RKO (cell line): ENCODE measurements at regions not wholly inside any gene's neighbourhood (a gene's known extent, or its start where the extent isn't known, plus 50 kb on each side); places are given as distances from the start of the nearest gene placed in this dataset.

Experiments
- DNase-seq: peaks from one replicate; pipeline ENCODE4 v3.0.0-alpha.2; 2016; ENCODE audit warnings: low spot score

DNA sequence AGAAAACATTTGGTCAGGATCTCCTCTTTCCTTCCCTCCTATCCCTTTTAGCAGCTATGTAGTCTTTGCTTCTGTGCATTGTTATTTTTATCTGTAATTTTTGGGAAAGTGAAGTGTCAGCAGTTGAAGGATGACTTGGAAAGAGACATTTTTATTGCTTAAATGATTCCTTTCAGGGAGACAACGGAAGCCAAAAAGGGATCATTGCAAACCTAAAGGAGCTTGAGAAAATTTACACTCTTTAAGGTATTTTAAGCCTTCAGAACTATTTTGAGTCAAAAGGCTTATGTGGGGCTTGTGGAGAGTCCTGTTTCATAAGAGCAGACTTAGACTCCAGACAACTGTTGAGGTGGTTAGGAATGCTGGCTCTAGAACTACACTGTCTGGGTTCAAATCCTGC, 281.6 kb downstream of the KIF4B start:
- no peak for DNase-seq

DNA sequence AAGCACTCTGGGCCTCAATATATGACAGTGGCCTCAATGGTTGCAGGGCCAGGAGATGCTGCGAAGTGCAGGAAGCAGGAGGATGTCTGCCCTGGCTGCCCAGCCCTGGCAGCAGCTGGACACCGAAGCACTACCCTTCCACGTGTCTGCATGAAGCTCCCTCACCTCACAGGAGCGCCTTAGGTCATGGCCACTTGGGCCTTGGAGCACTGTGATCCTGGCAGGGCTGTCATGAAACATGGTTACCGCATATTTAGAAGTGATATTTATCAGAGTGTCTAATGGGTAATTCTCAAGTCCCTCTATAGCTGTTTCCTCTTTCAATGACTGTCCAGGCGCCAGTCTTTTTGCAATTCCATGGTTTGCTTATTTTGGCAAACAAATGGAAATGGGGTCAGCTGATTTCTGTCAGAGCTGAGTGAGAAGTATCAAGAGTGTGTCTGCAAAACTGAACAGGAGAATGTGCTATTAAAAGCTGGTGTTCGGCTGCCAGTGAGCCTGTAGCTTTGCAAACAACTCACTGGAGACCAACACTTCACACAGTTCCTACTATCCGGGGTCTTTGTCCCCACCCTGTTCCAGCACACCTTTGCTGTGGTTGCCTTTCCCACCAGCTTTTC, 285.9 kb downstream of the KIF4B start:
- DNase-seq, result no peak

DNA sequence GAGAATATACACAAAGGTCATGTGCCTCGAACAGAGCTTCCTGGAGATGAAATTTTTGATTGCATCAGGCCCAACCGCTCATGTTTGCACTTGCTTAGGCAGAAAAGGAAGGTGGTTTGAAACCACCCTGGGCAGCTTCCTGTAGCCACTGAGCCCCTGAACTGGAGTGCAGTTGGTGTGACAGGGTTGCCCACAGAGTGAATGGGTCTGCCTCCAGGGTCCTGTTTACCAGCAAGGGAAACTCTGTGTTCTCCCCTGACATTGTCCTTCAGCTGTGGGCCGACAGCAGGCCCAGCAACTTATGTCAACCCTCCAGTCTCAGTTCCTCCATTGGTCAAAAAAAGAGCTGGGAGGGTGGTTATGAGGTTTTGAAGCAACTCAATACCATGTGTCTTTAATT, 289.6 kb downstream of the KIF4B start:
- no peak for DNase-seq

DNA sequence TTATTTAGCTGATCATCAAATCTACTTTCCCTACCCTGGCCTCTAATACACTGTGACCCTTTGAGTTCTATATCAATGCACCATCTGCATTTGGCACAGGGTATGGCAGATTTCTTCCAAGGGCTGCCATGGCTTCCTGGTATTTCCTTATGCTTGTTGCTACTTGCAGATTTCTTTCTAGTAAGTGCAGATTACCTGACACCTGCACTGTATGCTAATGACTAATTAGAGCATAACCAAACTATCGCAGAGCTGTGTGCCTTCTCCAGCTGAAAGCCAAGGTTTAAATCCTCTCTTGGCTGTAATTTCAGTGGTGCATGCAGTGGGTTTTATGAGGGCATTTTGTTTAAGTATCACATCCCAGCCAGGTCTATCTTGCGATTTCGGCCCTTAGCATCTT, 293.7 kb downstream of the KIF4B start:
- DNase-seq, result no peak

DNA sequence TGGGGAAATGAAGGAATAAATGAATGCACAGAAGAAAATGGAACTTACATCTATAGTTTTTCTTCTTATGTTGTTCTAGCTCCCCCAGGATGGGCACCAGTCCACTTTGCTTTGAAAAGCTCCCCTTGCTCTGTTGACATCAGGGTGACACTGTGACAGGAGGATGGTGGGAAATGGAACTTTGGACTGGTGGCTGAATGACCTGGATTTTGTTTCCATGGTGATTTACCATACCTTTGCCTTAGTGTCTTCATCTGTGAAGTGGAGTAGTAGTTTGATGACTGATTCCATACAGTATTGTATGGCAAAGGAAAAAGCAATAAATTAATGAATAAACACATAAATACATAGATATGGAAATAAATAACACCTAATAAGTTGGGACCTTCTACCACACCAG, 294.7 kb downstream of the KIF4B start:
- DNase-seq, result no peak

DNA sequence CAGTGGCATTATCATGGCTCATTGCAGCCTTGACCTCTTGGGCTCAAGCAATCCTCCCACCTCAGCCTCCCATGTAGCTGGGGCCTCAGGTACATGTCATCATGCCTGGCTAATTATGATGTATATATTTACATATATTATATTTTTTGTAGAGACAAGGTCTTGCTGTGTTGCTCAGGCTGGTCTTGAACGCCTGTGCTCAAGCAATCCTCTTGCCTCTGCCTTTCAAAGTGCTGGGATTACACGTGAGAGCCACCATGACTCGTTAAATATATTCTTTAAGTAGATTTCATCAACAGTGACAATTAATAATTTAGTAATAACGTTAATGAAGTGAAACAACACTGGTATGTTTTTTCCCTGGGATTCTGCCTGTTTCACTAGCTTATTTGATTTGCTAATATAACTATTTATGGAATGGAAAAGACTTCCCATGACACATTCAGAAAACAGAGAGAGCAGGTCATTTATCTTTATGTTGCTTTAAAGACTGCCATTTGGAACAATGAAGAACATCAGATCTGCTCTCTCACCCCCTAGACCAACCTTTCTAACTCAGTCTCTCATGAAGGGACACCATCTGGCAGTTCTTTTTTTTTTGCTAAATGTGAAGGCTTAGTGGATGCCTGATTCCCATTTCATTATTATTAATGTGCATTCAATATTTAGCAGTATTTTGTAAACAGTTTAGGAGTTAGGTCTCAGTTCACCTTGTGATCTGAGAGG, 295.6 kb downstream of the KIF4B start:
- no peak for DNase-seq

DNA sequence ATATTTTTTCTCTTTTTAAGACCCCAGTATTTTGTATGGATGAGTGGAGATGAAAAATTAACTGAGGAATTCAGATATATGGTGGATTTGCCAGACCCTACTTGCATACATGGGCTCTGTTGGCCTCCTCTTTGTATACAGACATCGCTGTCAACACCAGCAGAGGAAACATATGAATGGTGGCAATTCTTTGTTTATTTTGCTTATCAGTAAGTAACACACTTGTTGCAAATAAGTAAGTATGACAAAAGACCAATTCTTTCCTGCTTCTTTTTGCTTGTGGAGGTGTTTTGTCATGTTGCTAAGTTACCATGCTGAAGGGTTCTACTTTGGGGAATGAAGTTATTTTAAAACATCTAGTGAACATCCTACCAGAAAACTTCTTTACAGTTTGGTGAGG, 298.2 kb downstream of the KIF4B start:
- DNase-seq, result no peak

DNA sequence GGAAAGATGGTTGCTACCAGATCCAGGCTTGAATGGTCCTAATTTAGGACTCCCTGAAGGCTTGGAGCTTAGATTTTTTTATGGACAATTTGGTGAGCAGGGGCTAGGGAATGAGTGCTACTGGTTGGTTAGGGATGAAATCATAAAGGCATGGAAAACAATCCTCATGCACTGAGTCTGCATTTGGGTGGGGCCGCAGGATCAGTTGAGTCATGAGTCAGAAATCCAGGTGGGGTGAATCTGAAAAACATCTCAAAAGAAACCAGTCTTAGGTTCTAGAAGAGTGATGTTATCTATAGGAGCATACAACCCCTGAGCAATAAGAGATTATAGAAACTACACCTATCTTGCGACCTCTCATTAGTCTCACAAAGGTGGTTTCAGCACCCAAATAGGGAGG, 300.0 kb downstream of the KIF4B start:
- no peak for DNase-seq

DNA sequence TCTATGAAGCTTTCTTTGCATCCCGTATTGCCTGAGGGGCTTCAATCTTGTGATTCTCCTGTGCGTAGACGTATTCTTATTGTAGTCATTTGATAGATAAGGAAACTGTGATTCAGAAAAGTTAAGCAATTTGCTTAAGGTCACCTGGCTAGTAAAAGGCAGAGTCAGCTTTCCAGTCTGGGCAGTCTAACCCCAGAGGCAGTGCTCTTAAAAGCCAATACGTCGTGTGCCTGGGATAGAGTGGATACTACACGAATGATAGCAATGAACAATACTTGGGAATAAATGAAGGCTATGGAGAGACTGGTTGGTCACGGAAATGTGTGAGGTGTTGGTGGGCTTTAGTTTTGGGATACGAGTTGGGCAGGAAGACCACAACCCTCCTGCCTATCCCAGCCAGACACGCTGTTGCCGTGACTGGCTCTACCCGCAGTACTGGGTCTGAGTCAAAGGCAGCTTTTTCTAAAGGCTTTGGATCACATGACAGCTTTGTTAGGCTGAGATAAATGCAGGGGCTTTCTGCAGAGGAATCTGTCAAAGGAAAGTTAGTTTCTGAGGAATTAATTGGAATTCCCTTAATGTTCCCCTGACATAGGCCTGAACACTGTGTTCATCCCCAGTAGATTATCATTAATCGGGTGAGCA, 302.6 kb downstream of the KIF4B start:
- no peak for DNase-seq

DNA sequence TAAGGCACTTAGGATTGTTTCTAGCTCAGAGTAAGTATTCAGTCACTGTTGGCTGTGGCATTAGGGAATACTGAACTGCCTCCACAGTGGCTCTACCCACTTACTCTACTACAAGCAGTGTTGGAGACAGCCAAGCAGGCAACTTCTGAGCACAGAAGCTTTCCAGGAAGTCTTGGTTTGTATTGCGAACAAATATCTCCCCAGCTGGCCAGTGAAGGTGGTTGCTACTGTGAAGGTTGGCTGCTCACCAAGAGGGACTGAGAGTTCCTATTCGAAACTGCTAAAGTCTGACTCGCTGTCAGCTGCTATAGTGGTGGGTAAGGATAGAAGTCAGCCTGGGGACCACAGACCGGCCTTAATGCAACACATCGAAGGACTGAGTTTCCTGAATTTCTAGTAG, 319.1 kb downstream of the KIF4B start:
- DNase-seq, result no peak

DNA sequence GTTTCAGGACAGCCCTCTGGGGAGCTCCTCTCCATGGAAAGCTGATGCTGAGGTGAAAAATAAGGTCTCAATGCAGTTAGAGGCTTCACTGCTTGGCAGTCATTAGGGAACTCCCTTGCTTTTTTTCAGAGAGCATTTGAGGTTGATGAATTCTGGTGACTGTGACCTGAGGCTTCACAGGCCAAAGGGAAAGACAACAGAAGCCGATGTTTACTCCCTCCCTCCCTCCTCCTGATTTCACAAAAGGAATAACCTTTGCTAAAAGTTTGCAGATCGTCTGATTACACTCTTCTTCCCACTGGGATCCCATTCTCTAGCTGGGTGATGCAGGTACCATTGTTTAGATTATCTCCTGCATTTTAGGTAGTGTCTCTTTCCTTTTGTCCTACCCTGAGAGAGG, 329.4 kb downstream of the KIF4B start:
- DNase-seq, result no peak

DNA sequence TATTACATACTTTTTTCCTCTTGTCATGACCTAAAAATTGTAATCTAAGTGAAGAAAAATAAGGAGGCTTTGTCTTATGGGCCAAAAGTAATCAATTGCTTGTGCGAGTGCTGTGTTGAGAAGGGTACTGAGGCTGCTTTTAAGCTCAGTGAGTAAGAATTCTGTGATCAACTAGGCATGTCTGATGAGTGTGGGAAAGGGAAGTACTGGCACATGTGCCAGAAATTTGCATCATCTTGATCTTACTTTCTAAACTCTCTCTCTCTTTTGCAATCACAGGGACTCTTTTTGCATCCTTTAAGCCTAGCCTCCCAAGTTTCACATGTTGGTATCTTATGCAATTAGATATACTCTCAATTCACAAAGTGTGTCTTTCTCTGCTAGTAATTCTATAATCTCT, 329.9 kb downstream of the KIF4B start:
- DNase-seq, result no peak

DNA sequence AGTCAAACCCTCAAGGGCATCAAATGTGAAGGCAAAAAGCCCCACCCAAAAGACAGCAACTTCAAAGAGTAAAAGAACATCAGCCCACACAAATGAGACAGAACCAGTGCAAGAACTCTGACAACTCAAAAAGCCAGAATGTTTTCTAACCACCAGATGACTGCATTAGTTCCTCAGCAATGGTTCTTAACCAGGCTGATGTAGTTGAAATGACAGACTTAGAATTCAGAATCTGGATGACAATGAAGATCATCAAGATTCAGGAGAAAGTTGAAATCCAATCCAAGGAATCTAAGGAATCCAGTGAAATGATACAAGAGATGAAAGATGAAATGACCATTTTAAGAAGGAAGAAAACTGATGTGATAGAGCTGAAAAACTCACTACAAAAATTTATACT, 339.7 kb downstream of the KIF4B start:
- no peak for DNase-seq

DNA sequence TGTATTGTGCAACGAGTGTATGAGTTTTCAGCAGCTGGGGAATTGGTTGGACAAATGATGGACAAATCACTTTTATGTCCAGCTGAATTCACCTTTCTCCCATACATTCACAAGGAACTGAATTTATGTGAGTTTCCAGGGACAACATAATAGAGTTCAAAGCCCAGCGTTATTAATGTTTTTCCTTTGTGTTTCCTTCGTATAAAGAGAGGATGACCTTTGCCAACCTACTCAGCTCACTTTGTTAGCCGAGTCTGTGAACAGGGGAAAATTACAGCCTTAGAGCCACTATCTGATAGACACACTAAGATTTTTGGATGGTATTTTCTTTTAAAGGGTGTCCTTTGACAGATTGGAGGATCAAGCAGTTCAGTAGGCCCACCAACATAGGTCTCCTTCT, 352.5 kb downstream of the KIF4B start:
- no peak for DNase-seq

DNA sequence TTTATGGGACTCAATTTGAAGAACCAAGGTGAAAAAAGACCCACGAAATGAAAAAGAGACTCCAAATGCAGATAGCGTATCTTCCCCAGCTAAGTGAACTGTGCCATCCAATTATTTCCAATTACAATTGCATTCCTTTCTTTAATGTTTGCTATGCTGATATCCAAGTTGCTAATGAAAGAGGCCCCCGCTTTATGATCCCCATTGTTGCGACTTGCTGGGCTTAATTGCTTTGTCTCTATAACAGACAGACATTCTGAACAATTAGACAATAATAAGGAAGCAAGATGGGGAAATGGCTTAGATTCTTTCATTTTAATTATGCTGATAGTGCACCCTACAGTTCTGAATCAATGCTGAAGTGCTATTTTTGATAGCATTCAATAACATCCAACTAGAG, 354.3 kb downstream of the KIF4B start:
- DNase-seq, result no peak

DNA sequence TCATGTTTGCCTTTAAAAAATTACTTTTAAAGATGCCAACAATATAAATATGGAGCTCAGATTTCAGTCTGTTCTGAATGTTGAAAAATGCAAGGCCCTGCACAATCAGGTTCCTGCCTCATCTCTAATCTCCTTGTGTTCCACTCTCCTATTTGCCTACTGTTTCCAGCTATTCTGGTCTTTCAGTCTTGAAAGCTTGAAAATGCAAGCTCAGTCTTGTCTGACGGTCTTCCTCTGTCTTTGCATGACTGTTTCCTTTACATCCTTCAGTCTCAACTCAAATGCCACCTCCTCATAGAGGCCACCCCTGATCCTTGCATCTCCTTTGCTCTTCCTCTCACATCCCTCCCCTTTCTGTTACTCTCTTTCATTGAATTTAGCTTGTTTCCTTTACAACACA, 354.9 kb downstream of the KIF4B start:
- DNase-seq, result no peak

DNA sequence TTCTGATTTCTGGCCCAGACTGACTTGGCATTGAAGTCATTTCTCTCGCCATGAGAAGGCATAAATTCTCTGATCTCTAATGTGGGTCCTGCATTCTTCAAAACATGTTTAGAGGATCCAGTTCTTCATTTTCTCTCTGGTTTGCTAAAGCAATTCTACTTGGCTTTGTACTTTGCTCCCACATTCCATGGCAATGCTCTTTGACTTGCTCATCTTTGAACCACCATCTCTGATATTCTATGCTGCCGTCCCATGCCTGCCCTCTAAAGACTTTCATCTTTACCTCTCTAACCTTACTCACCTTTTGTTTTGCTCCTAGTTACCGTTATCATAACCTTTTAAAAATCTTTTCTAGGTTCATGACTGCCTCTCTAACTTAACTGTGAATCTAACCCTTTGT, 366.9 kb downstream of the KIF4B start:
- DNase-seq, result no peak

DNA sequence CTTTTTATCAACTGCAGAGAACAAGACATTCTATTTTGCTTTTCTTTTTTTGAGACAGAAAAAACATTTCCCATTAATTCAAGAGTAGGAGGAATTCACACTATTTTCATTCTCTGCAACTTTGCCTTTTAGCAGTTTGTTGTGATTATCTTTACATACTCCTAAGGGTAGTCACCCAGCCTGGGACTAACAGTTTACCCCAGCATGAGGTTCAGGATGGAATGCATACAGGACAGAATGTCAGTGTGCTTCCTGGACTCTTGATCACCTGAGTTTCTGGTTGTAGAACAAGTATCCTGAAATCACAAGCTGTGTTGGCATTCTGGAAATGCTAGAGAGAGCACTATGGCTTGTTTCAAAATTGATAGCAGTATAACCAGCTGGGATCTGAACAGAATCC, 368.1 kb downstream of the KIF4B start:
- no peak for DNase-seq

DNA sequence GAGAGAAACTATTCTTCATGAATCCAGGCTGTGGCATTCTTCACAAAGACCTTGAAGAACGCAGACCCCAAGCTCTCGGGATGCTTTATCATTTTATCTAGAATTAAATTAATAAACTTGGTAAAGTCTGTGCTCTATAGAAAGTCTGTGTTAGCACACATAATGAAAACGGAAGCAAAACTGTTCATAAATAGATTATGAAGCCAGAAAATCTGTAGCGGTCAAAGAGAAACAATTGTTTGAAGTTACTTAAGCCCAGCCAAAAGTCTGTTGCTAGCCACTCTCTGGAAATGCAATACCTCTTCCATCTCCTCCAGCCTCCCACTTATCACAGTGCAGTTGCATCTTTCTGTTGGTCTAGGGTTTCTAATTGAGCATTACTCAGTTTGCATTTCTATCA, 375.9 kb downstream of the KIF4B start:
- DNase-seq, result no peak

DNA sequence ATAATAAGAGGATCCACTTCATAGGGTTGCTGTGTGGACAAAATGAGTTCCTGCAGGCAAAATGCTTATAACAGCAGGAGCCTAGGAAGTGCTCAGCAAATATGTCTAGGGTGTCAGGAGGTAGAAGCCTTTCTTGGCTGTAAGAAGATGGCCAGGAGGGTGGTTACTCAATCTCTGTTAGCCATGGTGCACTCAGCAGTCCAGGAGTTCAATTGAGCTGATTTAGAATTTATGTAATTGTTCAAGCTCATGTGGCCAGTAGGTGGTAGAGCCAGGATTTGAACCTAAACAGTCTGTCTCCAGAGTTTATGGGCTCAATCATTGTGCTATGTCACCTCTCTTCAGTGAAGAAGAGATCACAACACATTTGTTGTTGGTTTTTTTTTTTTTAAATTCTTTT, 381.2 kb downstream of the KIF4B start:
- no peak for DNase-seq

DNA sequence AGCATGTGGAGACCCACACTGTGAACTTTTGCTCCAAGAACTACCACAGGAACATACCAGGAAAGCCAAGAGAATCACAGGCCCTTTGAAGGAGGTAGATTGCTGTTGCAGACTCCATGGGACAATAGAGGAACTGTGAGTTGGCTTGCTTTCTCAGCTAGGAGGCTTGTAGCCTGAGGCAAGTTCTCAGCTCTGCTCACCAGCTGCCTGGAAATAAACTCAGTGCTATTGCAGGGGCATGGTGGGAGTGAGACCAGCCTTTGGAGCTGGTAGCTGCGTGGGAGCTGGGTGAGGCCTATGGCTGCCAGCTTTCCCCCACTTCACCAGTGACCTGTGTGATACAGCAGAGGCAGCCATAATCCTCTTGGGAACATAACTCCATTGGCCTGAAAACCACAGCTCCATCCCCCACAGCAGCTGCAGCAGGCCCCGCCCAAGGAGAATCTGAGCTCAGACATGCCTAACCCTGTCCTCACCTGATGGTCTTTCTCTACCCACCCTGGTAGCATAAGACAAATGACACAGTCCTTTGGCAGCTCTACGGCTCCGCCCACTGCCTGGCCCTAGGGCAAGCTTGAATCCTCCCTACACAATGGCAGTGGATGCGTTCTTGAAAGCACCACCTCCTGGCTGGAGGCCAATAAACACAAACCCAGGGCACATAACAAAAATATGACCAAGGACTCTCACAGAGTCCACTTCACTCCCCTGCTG, 389.5 kb downstream of the KIF4B start:
- no peak for DNase-seq

DNA sequence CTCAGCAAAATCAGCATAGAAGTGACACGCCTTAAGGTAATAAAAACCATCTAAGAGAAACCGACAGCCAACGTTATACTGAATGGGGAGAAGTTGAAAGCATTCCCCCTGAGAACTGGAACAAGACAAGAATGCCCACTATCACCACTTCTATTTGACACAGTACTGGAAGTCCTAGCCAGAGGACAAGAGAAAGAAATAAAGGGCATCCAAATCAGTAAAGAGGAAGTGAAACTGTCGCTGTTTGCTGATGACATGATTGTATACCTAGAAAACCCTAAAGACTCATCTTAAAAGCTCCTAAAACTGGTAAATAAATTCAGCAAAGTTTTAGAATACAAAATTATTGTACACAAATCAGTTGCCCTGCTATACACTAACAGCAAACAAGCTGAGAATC, 393.3 kb downstream of the KIF4B start:
- DNase-seq, result no peak

DNA sequence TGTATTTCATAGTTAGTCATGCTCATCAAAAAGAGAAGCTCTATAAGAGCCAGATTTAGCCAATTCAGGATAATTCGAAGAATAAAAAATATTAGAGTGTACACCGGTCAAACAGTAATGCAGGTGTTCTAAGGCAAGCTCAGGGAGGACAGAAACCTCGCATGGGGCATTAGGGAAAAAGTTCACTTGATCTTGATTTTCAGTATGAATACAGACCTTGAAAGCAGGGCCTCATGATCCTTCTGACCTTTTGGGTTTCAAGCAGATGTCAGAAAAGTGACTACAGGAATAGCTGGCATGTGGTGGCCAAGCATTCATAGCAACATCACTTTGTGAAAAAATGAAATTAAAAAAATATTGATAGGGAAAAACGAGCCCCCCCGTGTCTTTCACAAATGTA, 394.9 kb downstream of the KIF4B start:
- no peak for DNase-seq
